ENCODE measurements at regions not wholly inside any gene's neighbourhood (a gene's known extent, or its start where the extent isn't known, plus 50 kb on each side); places are given as distances from the start of the nearest gene placed in this dataset.
A peak's percentile ranks its signal among the peaks of the same experiment; 100 is the strongest.

DNA sequence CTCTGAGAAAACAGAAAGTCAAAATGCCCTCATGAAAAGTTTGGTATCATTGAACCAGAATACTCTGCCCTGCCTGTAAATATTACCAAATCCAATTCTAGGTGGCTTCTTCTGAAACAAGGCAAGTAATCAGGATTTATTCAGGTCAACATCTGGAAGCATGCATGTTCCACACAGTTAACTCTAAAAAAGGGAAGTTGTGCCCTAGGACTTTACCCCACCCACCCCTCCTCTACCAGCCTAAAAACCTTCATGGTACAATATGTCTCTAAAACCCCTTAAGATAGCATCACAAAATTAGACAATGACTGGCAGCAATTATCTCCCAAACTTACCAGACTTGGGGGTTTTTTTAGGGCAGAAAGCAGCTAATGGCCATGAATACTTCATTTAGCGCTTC is 414.8 kb upstream of the SLC30A5 start:
- TF ChIP-seq, protein P1, sequence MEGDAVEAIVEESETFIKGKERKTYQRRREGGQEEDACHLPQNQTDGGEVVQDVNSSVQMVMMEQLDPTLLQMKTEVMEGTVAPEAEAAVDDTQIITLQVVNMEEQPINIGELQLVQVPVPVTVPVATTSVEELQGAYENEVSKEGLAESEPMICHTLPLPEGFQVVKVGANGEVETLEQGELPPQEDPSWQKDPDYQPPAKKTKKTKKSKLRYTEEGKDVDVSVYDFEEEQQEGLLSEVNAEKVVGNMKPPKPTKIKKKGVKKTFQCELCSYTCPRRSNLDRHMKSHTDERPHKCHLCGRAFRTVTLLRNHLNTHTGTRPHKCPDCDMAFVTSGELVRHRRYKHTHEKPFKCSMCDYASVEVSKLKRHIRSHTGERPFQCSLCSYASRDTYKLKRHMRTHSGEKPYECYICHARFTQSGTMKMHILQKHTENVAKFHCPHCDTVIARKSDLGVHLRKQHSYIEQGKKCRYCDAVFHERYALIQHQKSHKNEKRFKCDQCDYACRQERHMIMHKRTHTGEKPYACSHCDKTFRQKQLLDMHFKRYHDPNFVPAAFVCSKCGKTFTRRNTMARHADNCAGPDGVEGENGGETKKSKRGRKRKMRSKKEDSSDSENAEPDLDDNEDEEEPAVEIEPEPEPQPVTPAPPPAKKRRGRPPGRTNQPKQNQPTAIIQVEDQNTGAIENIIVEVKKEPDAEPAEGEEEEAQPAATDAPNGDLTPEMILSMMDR (IDR thresholded peaks at IDR 0.05; ENCODE audit: poor library complexity, severe bottlenecking), result no peak
- H3K9me3 ChIP-seq (ENCODE audit: severe bottlenecking), result no peaks in the 10 kb centered on the region
- no peak overlapping the region for H3K27ac ChIP-seq (ENCODE audit: poor library complexity, severe bottlenecking)
- H3K36me3 ChIP-seq (ENCODE audit: low read depth), result no peaks in the 10 kb centered on the region
- ATAC-seq (ENCODE audit: low read depth) (no peak), DNase-seq (ENCODE audit: low spot score) (no peak)
- H3K4me3 ChIP-seq (ENCODE audit: severe bottlenecking), result no peak overlapping the region
- H3K4me1 ChIP-seq (ENCODE audit: insufficient read depth, poor library complexity, severe bottlenecking), result peaks cover 13% of the 10 kb centered on the region
- no peaks in the 10 kb centered on the region for H3K27me3 ChIP-seq (ENCODE audit: insufficient read depth, poor library complexity, severe bottlenecking)

DNA sequence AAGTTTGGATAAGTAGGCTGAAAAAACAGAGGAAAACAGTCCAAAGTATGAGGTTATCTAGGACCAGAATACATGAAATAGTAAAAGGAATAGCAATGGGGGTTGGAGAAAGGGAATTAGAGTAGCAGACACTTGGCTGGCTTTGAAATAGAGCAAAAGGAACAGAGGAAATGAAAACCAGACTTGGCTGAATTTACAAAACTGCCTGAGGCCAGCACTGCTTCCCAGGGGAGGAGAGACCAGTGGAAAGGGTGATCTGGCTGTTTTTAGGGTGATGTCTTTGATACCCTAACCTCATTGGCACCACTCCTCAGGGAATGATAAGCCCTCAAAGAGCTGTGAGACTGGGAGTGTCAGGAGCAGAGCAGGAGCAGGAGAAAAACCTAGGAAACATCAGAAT is 413.4 kb upstream of the SLC30A5 start:
- no peaks in the 10 kb centered on the region for H3K9me3 ChIP-seq (ENCODE audit: severe bottlenecking)
- no peak overlapping the region for H3K27ac ChIP-seq (ENCODE audit: poor library complexity, severe bottlenecking)
- no peak overlapping the region for H3K4me3 ChIP-seq (ENCODE audit: severe bottlenecking)
- DNase-seq (ENCODE audit: low spot score) (no peak), ATAC-seq (ENCODE audit: low read depth) (no peak)
- TF ChIP-seq, protein P1 (IDR thresholded peaks at IDR 0.05; ENCODE audit: poor library complexity, severe bottlenecking), result no peak
- no peaks in the 10 kb centered on the region for H3K36me3 ChIP-seq (ENCODE audit: low read depth)
- peaks cover 15% of the 10 kb centered on the region for H3K4me1 ChIP-seq (ENCODE audit: insufficient read depth, poor library complexity, severe bottlenecking)
- H3K27me3 ChIP-seq (ENCODE audit: insufficient read depth, poor library complexity, severe bottlenecking), result no peaks in the 10 kb centered on the region

DNA sequence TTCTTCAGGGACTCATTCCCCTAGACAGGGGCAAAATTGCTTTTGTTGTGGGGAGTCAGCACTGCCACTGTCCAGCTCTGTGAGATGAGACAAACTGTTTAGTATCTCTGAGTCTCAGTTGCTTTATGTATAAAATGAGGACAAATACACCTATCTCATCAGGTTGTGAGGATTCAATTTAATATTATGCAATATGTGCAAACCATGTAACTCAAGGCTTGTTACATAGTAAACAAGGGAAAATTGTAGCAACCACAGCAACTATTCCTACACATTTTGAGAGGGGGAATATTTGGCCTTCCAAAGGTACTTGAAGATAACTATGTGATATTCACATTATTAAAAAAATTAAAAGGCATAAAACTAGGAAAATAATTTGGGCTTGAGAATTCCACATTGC is 411.9 kb upstream of the SLC30A5 start:
- H3K36me3 ChIP-seq (ENCODE audit: low read depth), result no peaks in the 10 kb centered on the region
- no peaks in the 10 kb centered on the region for H3K9me3 ChIP-seq (ENCODE audit: severe bottlenecking)
- no peak overlapping the region for H3K27ac ChIP-seq (ENCODE audit: poor library complexity, severe bottlenecking)
- TF ChIP-seq, protein P1 (IDR thresholded peaks at IDR 0.05; ENCODE audit: poor library complexity, severe bottlenecking), result no peak
- DNase-seq (ENCODE audit: low spot score) (no peak), ATAC-seq (ENCODE audit: low read depth) (no peak)
- no peaks in the 10 kb centered on the region for H3K27me3 ChIP-seq (ENCODE audit: insufficient read depth, poor library complexity, severe bottlenecking)
- peaks cover 15% of the 10 kb centered on the region for H3K4me1 ChIP-seq (ENCODE audit: insufficient read depth, poor library complexity, severe bottlenecking)
- H3K4me3 ChIP-seq (ENCODE audit: severe bottlenecking), result no peak overlapping the region

DNA sequence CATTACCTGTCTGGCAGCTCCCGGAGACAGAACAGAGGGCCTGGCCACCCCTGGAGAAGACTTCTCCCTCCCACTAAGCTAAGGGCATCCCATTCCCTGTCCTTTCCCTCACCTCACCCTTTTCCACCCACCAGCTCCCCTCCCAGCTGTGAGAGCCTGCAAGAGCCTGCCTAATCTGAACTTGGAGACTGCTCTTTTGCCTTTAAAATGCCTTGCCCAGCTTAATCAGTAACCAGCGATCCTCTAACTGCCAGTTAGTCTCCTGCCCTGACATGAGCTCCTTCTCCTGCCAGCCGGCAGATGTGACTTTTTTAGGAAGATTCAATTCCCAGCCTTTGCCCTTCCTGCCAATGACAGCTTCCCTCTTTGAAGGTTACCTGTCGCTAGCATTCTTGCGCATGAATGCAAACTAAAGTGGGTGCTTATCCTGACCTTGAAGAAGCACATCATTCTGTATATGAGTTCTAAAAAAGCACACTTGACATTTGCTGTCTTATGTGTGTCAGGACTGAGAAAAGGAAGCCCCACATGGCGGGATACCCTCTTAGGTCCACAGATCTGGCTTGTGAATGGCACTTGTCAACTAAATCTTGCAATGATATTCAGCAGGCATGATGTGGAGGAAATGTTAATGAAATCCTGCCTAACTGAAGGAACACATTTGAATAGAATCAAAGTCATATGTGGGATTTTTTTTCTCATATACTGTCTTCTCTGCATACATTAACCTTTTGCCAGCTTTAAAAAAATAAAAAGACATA is 411.2 kb upstream of the SLC30A5 start:
- no peaks in the 10 kb centered on the region for H3K36me3 ChIP-seq (ENCODE audit: low read depth)
- peaks cover 15% of the 10 kb centered on the region for H3K4me1 ChIP-seq (ENCODE audit: insufficient read depth, poor library complexity, severe bottlenecking)
- no peaks in the 10 kb centered on the region for H3K9me3 ChIP-seq (ENCODE audit: severe bottlenecking)
- no peaks in the 10 kb centered on the region for H3K27me3 ChIP-seq (ENCODE audit: insufficient read depth, poor library complexity, severe bottlenecking)
- TF ChIP-seq, protein P1 (IDR thresholded peaks at IDR 0.05; ENCODE audit: poor library complexity, severe bottlenecking), result no peak
- no peak overlapping the region for H3K4me3 ChIP-seq (ENCODE audit: severe bottlenecking)
- ATAC-seq (ENCODE audit: low read depth), result no peak
- DNase-seq (ENCODE audit: low spot score), result no peak
- H3K27ac ChIP-seq (ENCODE audit: poor library complexity, severe bottlenecking), result peak overlapping the region; percentile 42

DNA sequence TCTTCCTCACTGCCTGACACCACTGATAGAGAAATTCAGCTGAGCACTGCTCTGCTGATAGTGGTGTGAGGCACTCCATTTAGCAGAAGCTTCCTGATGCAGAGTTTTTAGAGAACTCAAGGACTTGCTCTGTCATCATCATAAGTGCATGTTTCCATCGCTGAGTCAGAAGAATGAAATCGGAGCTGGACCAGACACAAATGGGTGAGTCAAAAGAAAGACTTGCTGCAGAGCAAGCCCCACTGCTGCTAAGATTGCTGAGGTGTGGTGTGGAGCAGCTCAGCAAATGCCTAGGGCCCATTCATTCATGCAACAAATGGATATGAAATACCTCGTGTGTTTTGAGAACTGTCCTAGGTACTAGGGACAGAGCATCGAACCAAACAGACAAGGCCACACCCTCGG is 410.2 kb upstream of the SLC30A5 start:
- Histone ChIP-seq H3K36me3 (ENCODE audit: low read depth) (no peaks in the 10 kb centered on the region), H3K27me3 (ENCODE audit: insufficient read depth, poor library complexity, severe bottlenecking) (no peaks in the 10 kb centered on the region), H3K9me3 (ENCODE audit: severe bottlenecking) (no peaks in the 10 kb centered on the region), H3K4me1 (ENCODE audit: insufficient read depth, poor library complexity, severe bottlenecking) (peaks cover 15% of the 10 kb centered on the region), H3K27ac (ENCODE audit: poor library complexity, severe bottlenecking) (peak overlapping the region; percentile 42), H3K4me3 (ENCODE audit: severe bottlenecking) (no peak overlapping the region)
- peak; percentile 81 for DNase-seq (ENCODE audit: low spot score)
- ATAC-seq (ENCODE audit: low read depth), result peak; percentile 99
- TF ChIP-seq, protein P1 (IDR thresholded peaks at IDR 0.05; ENCODE audit: poor library complexity, severe bottlenecking), result no peak
